GM12872 (cell line): ENCODE measurements at regions not wholly inside any gene's neighbourhood (a gene's known extent, or its start where the extent isn't known, plus 50 kb on each side); places are given as distances from the start of the nearest gene placed in this dataset.

ENCODE experiments used
- TF ChIP-seq, protein P1 (sequence below): IDR thresholded peaks from 3 replicates; pipeline ENCODE4 v1.5.1; 2011; ENCODE audit warnings: low read depth, mild to moderate bottlenecking, low read length, moderate library complexity; ENCODE audit not compliant: insufficient read depth

DNA sequence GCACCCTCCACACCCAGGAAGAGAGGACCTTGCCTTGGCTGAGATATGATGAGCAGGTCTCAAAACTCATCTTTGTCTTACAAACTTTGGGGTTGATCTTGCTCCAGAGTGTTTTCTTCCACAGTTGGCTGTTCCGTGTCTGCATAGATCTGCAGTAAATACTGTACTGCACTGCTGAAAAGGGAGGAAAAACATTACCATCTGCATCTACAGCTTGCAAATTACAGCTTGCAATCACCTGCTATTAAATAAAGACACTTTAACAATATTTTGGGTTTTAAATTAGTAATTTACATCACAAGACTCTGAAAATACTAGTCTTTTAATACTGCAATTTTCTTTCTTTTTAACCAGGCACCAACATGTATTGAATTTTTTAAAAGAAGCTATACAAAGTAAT is 499.5 kb downstream of the STIM2 start:
- TF ChIP-seq, protein P1, sequence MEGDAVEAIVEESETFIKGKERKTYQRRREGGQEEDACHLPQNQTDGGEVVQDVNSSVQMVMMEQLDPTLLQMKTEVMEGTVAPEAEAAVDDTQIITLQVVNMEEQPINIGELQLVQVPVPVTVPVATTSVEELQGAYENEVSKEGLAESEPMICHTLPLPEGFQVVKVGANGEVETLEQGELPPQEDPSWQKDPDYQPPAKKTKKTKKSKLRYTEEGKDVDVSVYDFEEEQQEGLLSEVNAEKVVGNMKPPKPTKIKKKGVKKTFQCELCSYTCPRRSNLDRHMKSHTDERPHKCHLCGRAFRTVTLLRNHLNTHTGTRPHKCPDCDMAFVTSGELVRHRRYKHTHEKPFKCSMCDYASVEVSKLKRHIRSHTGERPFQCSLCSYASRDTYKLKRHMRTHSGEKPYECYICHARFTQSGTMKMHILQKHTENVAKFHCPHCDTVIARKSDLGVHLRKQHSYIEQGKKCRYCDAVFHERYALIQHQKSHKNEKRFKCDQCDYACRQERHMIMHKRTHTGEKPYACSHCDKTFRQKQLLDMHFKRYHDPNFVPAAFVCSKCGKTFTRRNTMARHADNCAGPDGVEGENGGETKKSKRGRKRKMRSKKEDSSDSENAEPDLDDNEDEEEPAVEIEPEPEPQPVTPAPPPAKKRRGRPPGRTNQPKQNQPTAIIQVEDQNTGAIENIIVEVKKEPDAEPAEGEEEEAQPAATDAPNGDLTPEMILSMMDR, result no peak

DNA sequence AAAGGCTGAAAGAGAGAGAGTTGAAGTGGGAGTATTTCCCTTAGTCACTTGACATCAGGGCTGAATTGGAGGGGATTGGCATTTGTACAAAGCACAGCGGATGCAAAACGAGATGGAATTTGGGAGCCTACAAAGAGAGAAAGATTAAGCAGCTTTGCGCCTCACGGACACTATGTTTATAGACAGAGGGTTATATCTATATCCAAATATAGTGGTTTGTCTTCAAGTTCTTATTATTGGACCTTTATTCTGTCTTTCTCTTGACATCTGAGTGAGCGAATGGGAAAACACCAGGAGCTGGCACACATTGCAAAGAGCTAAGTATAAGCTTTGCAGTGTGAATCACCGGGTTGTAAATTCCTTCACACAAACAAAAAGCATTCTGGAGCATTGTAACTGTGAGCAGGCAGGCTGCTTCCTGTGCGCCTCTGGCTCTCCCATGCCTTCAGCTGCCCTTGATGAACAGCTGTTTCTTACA is 500.2 kb downstream of the STIM2 start:
- TF ChIP-seq, protein P1, result no peak

DNA sequence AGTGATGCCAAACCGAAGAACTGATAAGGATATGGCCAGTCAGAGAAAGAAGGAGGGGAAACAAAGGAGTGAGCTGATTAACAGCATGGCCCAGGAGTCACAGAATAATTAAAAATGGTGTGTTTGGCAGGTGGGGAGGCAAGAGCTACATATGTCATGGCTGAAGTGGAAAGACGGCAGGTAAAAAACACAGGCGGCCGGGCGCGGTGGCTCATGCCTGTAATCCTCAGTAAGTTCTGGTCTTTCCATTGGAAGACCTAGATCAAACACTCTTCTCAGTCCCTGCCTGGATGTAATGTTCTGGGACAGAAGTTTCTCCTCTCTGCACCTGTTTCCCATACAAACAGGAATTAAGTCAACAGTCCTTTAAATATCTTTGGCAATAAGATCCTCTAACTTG is 503.9 kb downstream of the STIM2 start:
- TF ChIP-seq, protein P1, result no peak

DNA sequence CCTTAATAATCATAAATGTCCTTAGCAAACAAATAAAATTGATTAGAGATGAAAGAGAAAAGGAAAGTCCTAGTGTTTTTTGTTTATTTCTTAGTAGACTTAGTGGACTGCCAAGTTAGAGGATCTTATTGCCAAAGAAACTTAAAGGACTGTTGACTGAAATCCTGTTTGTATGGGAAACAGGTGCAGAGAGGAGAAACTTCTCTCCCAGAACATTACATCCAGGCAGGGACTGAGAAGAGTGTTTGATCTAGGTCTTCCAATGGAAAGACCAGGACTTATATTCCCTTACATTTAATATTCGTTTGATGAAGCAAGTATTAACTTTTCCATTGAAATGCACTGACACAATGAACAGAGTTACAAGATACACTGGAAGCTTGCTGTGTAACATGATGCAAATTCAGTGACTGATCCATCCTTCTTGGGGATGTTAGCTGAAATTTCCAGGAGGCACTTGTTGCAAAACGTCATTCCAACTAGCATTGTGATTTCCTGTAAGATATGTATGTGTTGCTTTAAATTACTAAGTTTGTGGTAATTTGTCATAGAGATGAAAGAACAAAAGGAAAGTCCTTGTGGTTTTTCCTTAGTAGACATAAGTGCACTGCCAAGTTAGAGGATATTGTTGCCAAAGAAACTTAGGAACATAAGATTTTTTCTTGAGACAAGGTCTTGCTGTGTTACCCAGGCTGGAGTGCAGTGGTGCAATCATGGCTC is 505.6 kb downstream of the STIM2 start:
- TF ChIP-seq, protein P1, result no peak

DNA sequence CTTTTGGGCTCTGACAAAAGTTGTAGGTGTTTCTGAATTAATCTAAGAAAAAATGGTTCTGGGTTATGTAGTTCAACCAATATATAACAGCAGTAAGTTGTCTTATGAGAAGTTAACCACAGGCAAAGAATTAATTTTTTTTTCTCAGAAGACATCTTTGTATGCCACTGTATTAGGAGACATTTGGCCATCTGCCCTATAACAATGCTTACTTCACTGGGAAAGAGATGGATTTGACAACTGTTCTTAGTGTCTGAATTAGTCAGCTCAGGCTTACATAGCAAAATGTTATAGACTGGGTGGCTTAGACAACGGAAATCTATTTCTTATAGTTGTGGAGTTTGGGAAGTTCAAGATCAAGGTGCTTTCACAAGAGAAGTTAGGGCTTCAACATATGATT is 508.1 kb downstream of the STIM2 start:
- TF ChIP-seq, protein P1, result no peak

DNA sequence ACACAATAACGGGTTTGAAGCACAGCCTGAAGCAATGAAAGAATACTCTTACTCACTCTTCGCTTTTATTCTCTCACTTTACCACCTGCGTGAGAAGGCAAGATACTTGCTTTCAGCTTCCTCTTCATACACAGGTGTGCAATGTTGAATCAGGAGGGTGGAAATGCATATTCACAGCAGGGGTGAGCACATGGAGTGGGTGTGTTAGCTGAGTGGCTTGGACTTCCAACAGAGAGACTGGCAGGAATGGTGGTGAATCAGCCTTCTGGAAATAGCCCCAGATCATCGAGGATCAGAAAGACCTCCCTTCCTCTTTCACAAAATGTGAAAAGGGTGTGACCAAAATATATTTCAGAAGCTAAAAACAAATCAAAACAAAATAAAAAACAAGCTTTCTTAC is 521.2 kb downstream of the STIM2 start:
- TF ChIP-seq, protein P1, result no peak

DNA sequence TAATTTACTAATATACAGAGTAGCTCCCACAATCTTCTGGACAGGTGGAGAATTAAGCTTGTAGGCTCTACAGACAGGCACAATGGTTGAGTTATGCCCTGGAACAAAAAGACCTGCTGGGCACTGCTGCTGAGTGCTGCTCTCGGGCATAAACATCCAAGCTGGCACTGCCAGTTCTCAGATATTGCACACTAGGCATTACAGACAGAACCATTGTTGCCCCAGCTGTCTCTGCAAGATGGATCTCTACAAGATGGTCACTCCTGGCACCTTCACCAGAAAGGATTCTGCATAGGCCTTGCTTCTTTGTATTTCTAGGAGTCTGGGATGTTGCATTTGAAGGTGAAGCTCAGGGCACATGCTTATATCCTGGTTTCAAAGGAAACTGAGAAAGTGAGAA is 527.1 kb downstream of the STIM2 start:
- TF ChIP-seq, protein P1, result no peak
